ENCODE measurements at regions not wholly inside any gene's neighbourhood (a gene's known extent, or its start where the extent isn't known, plus 50 kb on each side); places are given as distances from the start of the nearest gene placed in this dataset.
"Not testable (repeated sequence)": the region's sequence is repeated elsewhere in the genome, so short reads cannot be mapped to it uniquely, and the experiment has no call there.

DNA sequence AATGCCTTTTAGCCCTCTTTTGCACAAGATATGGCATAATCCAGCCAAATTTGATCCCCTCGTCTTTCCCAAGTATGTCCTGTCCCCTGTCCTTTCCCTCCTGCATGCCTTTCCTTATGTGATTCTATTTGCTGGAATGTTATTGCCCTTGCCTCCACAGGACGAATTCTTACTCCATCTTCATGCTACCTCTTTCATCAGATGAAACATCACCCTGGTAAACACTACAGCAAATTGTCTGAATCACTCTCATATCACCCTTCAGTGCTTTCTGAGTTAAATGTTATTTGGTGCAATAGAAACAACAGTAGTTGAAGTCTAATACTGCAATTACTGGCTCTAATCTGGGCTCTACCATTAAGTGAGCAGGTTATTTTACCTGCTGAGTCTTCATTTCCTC lies 52.2 kb upstream of the FAT1 start:
- in situ Hi-C loops (cut with HindIII; ENCODE audit: low sequenced_read_pairs), result no loop called here
- DNase-seq (ENCODE audit: low spot score), result no peak

DNA sequence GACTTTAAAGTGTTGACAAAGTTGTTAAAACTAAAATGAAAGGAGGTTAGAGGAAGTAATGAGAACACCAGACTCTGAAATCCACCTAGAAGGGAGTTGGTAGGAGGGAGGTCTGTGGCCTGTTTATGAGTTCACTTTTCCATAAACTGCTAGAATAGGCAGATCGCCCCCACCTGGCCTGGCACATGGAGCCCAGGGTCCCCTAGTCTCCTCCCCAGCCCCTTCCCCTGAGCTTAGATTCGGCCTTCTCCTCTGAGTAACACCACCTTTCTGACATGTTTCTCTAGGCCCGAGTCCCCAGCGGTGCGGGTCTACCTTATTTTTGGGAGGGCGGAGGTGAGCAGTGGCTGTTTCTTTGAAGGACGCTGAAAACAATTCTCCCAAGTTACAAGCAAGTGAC lies 54.5 kb upstream of the FAT1 start:
- in situ Hi-C loops (cut with HindIII; ENCODE audit: low sequenced_read_pairs), result no loop called here
- no peak for DNase-seq (ENCODE audit: low spot score)

- in situ Hi-C loops (cut with HindIII; ENCODE audit: low sequenced_read_pairs), result no loop called here
- DNase-seq (ENCODE audit: low spot score), result no peak
Observed at GRCh38 chr4:186780291-186781031, 56.8 kb upstream of the FAT1 start.

DNA sequence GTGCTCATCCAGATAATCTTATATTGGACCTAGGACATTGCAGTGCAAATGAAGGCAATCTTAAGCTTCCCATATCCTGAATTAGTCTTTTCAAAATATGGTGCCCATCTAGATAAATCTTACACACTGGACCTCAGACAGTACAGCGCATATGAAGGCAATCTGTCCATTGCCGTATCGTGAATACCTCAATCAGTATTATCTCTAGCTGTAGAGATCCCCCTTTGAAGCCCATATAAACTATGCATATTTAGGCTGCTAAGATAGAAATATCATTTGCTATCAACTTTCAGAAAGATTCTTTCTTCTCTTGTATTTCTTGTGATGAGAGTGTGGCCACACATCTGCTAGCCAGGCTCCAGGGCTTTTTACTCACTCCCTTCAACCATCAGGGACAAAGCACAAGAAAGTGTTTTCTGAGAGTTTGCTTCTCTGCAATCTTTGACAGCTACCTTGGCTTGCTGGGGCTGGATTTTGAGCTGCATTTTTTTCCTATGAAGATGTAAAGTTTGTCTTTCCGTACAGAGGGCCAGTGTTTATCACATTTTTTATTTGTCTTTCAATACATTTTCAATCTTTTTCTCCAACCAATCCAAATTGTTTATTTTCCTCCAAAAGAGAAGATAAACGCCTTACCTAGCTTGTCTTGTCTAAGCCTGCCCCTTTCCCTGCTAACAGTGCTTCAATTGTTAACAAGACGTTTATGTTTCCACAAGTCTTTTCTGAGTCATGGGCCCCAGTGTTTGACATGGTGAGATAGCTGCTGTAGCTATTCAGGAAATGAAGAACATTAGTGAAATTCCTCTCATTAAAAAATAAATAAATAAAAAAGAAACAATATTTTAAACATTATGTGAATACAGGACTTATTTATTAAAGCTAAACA lies 57.6 kb upstream of the FAT1 start:
- in situ Hi-C loops (cut with HindIII; ENCODE audit: low sequenced_read_pairs), result no loop called here
- DNase-seq (ENCODE audit: low spot score), result no peak

DNA sequence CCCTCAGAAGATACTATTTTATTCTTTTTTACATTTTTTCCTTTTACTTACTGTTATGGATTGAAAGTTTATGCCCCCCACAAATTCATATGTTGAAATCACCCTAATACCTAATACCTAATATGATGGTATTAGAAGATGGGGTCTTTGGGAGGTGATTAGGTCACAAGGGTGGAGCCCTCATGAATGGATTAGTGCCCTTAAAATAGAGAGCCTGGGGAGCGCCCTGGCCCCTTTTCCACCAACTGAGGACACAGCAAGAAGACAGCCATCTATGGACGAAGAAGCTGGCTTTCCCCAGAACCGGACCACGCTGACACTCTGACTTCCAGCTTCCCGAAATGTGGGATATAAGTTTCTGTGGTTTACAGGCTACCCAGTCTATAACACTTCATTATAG lies 58.6 kb upstream of the FAT1 start:
- DNase-seq (ENCODE audit: low spot score), result no peak
- in situ Hi-C loops (cut with HindIII; ENCODE audit: low sequenced_read_pairs), result no loop called here

GRCh38 chr4:186787536-186787935 lies 63.9 kb upstream of the FAT1 start:
- no peak for DNase-seq (ENCODE audit: low spot score)
- in situ Hi-C loops (cut with HindIII; ENCODE audit: low sequenced_read_pairs), result no loop called here

- DNase-seq (ENCODE audit: low spot score), result no peak
- in situ Hi-C loops (cut with HindIII; ENCODE audit: low sequenced_read_pairs), result no loop called here
Observed at GRCh38 chr4:186789651-186790050, 66.0 kb upstream of the FAT1 start.

DNA sequence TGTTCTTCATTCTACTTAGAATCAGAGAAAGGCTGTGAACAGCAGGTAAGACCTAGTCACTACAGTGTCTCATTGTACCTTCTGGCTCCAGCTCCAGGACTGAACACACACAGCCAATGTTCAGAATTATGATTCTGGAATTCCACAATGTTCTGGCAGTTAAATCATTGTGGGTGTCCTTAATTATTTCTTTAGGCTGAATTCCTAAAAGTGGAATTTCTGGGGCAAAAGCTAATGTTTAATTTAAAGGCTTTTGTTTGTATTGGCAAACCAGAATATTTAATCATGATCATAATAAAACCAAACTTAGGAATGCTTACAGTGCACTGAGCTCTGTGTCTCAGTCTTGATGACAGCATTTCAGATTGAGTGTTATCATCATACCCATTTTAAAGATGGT lies 67.0 kb upstream of the FAT1 start:
- in situ Hi-C loops (cut with HindIII; ENCODE audit: low sequenced_read_pairs), result no loop called here
- peak; percentile 9 for DNase-seq (ENCODE audit: low spot score)

DNA sequence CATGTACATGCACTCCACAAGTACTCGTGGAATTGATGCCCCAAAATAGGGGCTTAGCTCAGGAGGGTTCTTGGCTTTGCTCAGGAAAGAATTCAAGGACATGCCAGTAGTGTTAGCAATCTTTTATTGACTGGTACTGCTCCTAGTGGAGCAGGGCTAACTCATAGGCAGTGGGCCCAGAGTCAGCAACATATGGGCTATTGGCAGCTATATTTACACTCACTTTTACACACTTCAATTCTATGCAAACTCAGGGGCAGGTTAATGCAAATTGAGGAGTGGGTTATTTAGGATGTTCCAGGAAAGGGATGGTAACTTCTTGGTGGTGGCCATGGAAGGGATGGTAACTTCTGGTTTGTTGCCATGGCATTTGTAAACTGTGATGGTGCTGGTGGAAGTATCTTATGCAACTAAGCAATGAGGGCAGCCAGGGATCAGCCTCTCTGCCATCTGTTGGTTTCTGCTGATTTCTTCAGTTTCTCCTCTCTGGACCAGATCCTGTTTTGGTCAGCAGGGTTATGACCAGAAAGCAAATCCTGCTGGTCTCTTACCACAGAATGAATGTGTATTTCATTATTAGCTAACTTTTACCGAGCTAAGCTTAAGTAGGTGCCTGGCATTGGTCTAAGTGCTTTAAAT lies 69.2 kb upstream of the FAT1 start:
- DNase-seq (ENCODE audit: low spot score), result peak; percentile 92
- in situ Hi-C loops (cut with HindIII; ENCODE audit: low sequenced_read_pairs), result no loop called here

- DNase-seq (ENCODE audit: low spot score), result no peak
- in situ Hi-C loops (cut with HindIII; ENCODE audit: low sequenced_read_pairs), result no loop called here
Observed at GRCh38 chr4:186798951-186799659, 75.4 kb upstream of the FAT1 start.

- no peak for DNase-seq (ENCODE audit: low spot score)
- in situ Hi-C loops (cut with HindIII; ENCODE audit: low sequenced_read_pairs), result no loop called here
Observed at GRCh38 chr4:186805020-186805820, 81.6 kb upstream of the FAT1 start.

GRCh38 chr4:186805917-186806316 lies 82.3 kb upstream of the FAT1 start:
- in situ Hi-C loops (cut with HindIII; ENCODE audit: low sequenced_read_pairs); DNase-seq (ENCODE audit: low spot score): not testable (repeated sequence)

DNA sequence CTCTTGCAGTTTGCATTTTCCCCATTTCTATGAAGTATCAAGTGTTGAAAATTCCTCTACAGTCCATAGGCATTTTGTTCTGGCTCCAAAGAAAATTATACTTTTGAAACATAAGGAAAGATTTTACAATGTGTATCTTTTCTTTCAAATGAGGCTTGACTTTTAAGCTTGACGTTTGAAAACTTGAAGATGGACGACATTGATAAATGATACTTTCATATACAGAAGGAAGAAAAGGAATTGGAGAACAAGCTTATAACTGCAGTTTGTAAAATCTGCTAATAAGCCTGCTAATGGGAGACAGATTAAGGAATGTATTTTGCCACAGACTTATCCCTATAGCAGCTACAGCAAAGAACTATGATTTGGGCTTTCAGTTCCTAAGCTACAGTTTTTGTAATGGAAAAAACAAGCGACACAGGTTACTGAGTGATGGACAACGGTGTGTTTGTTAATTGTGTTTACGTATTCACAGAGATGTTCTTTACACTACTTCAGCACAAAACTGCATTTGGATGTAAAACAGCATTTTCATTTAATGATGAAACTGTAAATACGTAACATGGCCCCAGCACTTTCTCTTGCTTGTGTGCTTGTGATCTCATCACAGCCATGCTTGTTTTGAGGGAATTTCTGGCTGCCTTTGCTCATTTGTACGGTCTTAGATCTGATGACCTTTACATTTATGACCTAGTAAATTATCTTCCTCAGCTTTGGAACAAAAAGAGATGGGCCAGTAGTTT lies 83.2 kb upstream of the FAT1 start:
- no peak for DNase-seq (ENCODE audit: low spot score)
- in situ Hi-C loops (cut with HindIII; ENCODE audit: low sequenced_read_pairs), result no loop called here

- in situ Hi-C loops (cut with HindIII; ENCODE audit: low sequenced_read_pairs), result no loop called here
- DNase-seq (ENCODE audit: low spot score), result no peak
Observed at GRCh38 chr4:186807808-186808629, 84.4 kb upstream of the FAT1 start.

- DNase-seq (ENCODE audit: low spot score), result no peak
- in situ Hi-C loops (cut with HindIII; ENCODE audit: low sequenced_read_pairs), result no loop called here
Observed at GRCh38 chr4:186808630-186809018, 85.0 kb upstream of the FAT1 start.

GRCh38 chr4:186809070-186809469 lies 85.4 kb upstream of the FAT1 start:
- no peak for DNase-seq (ENCODE audit: low spot score)
- in situ Hi-C loops (cut with HindIII; ENCODE audit: low sequenced_read_pairs), result no loop called here

GRCh38 chr4:186810613-186811150 lies 87.0 kb upstream of the FAT1 start:
- in situ Hi-C loops (cut with HindIII; ENCODE audit: low sequenced_read_pairs), result no loop called here
- no peak for DNase-seq (ENCODE audit: low spot score)
